ENCODE measurements at regions not wholly inside any gene's neighbourhood (a gene's known extent, or its start where the extent isn't known, plus 50 kb on each side); places are given as distances from the start of the nearest gene placed in this dataset.

- Histone ChIP-seq H3K27me3 (ENCODE audit: insufficient read depth, low read depth, low read length) (no peaks in the 10 kb centered on the region), H3K9me2 (ENCODE audit: insufficient read depth, low read length) (no peaks in the 10 kb centered on the region), H3K36me3 (ENCODE audit: insufficient read depth, low read length) (no peaks in the 10 kb centered on the region), H4K20me1 (ENCODE audit: insufficient read depth) (no peaks in the 10 kb centered on the region), H3K4me2 (ENCODE audit: low read length) (no peak overlapping the region), H3K9ac (ENCODE audit: low read length) (peak overlapping the region; percentile 18), H3F3A (ENCODE audit: insufficient read depth, low read length, poor library complexity, severe bottlenecking) (no peaks in the 10 kb centered on the region), H2AFZ (ENCODE audit: low read depth, low read length) (peak overlapping the region; percentile 19), H3K27ac (ENCODE audit: low read length) (no peak overlapping the region), H3K4me3 (ENCODE audit: low read length) (no peak overlapping the region), H3K79me2 (replicated peaks; ENCODE audit: insufficient read depth, low read length) (no peaks in the 10 kb centered on the region), H3K9me3 (ENCODE audit: low read length) (no peaks in the 10 kb centered on the region)
- TF ChIP-seq REST (IDR thresholded peaks at IDR 0.05; ENCODE audit: borderline replicate concordance) = no peak
- TF ChIP-seq TAF1 (IDR thresholded peaks at IDR 0.05; ENCODE audit: low read depth) = no peak
- no peak for TF ChIP-seq CTCF (IDR thresholded peaks at IDR 0.05; ENCODE audit: poor library complexity, severe bottlenecking)
- TF ChIP-seq POLR2AphosphoS5 (IDR thresholded peaks at IDR 0.05) = no peak
- TF ChIP-seq MXI1 (conservative IDR thresholded peaks at IDR 0.05; ENCODE audit: poor library complexity, severe bottlenecking) = no peak
- no peak for TF ChIP-seq EP300 (conservative IDR thresholded peaks at IDR 0.05; ENCODE audit: poor library complexity, severe bottlenecking)
- no peak for TF ChIP-seq SMC3 (conservative IDR thresholded peaks at IDR 0.05; ENCODE audit: poor library complexity)
- TF ChIP-seq RAD21 (conservative IDR thresholded peaks at IDR 0.05) = no peak
- no peak for TF ChIP-seq EZH2 (IDR thresholded peaks at IDR 0.05; ENCODE audit: borderline replicate concordance, insufficient read depth, low read length, poor library complexity, severe bottlenecking)
Measured at GRCh38 chr2:16325016-16325975, 340.3 kb downstream of the CYRIA start.

GRCh38 chr2:16324544-16324937, 341.1 kb downstream of the CYRIA start:
- H3K9ac ChIP-seq (ENCODE audit: low read length) = no peak overlapping the region
- TF ChIP-seq SMC3 (conservative IDR thresholded peaks at IDR 0.05; ENCODE audit: poor library complexity) (no peak), REST (IDR thresholded peaks at IDR 0.05; ENCODE audit: borderline replicate concordance) (no peak), TAF1 (IDR thresholded peaks at IDR 0.05; ENCODE audit: low read depth) (no peak), EP300 (conservative IDR thresholded peaks at IDR 0.05; ENCODE audit: poor library complexity, severe bottlenecking) (no peak), EZH2 (IDR thresholded peaks at IDR 0.05; ENCODE audit: borderline replicate concordance, insufficient read depth, low read length, poor library complexity, severe bottlenecking) (no peak), CTCF (IDR thresholded peaks at IDR 0.05; ENCODE audit: poor library complexity, severe bottlenecking) (no peak), POLR2AphosphoS5 (IDR thresholded peaks at IDR 0.05) (no peak), RAD21 (conservative IDR thresholded peaks at IDR 0.05) (no peak), MXI1 (conservative IDR thresholded peaks at IDR 0.05; ENCODE audit: poor library complexity, severe bottlenecking) (no peak)
- no peaks in the 10 kb centered on the region for H4K20me1 ChIP-seq (ENCODE audit: insufficient read depth)
- no peaks in the 10 kb centered on the region for H3K9me2 ChIP-seq (ENCODE audit: insufficient read depth, low read length)
- H3K79me2 ChIP-seq (replicated peaks; ENCODE audit: insufficient read depth, low read length) = no peaks in the 10 kb centered on the region
- H3K27ac ChIP-seq (ENCODE audit: low read length) = no peak overlapping the region
- H3K36me3 ChIP-seq (ENCODE audit: insufficient read depth, low read length) = no peaks in the 10 kb centered on the region
- no peak overlapping the region for H2AFZ ChIP-seq (ENCODE audit: low read depth, low read length)
- no peak overlapping the region for H3K4me3 ChIP-seq (ENCODE audit: low read length)
- no peaks in the 10 kb centered on the region for H3F3A ChIP-seq (ENCODE audit: insufficient read depth, low read length, poor library complexity, severe bottlenecking)
- H3K9me3 ChIP-seq (ENCODE audit: low read length) = no peaks in the 10 kb centered on the region
- no peak overlapping the region for H3K4me2 ChIP-seq (ENCODE audit: low read length)
- no peaks in the 10 kb centered on the region for H3K27me3 ChIP-seq (ENCODE audit: insufficient read depth, low read depth, low read length)
